ENCODE measurements at regions not wholly inside any gene's neighbourhood (a gene's known extent, or its start where the extent isn't known, plus 50 kb on each side); places are given as distances from the start of the nearest gene placed in this dataset.

DNA sequence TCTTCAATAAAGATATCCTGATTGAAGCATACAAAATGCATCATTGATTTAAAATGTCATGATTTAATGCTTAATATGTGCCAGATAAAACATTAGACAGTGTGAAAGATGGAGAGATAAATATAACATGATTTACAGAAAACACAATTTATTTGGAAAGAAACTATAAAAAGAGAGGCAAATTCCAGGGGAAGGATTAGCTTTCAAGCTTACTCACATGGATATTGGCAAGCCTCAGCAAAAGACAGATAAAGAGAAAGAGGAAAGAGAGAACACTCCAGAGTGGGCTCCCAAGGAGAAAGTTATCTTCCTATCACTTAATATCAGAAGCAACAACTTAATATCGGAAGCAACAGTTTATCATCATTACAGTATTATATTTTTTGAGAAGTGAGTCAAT lies 1036.5 kb downstream of the SQOR start:
- DNase-seq = no peak

DNA sequence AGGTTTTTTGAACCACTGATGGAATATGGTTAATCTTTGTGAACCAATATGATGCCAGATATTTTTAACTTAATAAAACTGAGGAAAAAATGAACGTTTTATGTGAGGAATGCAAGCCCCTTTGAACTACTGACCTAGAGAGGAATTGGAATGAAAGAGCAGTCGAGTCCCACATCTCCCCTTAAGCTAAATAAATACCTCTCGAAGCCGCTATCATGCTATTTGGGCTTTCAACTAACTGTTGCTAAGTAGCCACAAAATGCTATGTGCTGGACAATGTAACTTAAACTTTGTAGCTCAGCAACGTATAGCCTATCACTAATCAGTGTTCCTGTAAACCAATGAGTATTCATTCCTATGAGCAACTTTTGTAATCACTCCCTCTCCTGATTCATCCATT lies 1037.2 kb downstream of the SQOR start:
- DNase-seq = no peak

DNA sequence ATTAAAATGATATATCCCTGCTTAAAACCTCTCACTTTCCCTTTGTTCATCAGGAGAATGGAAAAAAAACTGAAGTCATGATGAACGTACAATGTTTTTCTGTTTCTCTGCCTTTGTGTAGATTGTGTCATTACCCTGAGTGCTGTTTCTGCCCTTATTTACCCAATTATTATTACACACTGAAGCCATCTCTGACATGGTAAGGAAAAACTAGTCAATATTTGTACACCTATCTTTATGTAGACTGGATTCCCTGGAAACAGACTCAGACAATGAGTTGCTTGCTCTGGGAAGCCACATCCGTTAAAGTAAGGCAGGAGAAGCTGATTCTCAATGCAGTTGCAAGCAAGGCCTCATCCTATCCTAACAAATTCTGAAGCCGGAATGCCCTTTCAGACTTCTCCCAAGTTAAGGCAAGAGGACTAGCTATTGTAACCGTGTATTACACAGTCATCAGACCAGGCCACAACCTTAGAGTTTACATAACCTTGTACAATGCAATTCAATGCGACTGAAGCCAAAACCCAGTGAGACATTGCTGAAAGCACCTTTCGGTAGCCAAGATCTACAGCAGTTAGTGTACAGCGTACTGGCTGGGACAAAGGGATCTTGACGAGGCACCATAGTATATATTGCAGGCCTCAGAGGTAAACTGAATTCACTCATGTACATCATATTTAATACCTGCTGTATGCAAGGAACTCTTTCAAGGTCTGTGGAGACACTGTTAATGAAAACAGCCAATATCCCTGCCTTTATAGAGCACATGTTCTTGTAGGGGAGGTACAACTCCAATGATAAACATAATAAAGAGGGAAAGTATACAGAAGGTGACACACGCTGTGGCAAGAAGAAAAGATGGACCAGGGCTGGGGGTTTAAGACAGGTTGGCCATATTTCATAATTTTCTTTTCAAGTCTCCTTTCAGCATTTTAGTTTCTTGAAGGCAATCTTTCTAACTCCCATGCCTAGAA lies 1040.8 kb upstream of the SEMA6D start:
- no peak for DNase-seq

DNA sequence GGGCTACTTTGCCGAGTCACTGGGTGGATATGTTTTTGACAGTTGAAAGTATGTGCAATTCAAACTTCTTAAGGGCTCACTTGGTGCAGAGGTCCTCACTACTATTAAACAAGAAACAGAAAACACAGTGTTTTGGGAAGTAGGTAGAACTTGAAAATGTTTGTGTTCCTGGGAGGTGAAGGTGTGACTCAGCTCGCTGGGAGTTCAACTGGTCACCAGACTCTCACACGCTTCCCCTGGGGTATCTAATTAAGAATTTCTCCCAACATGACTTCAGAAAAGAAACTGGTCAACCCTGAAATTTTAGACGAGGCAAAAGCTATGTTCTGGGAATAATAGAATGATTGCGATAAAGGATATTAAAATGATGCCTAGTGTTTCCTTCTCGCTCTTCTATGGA lies 1039.8 kb upstream of the SEMA6D start:
- no peak for DNase-seq

DNA sequence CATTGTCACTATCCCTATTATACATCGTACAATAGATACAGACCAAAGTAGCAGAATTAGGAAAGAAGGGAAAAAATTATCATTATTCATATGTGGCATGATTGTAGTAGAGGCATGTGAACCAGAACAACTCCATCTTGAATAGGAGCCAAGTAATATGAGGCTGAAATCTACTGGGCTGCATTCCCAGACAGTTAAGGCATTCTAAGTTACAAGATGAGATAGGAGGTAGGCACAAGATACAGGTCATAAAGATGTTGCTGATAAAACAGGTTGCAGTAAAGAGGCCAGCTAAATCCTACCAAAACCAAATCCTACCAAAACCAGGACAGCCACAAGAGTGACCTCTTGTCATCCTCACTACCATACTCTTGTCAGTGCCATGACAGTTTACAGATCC lies 1035.4 kb upstream of the SEMA6D start:
- DNase-seq = no peak

DNA sequence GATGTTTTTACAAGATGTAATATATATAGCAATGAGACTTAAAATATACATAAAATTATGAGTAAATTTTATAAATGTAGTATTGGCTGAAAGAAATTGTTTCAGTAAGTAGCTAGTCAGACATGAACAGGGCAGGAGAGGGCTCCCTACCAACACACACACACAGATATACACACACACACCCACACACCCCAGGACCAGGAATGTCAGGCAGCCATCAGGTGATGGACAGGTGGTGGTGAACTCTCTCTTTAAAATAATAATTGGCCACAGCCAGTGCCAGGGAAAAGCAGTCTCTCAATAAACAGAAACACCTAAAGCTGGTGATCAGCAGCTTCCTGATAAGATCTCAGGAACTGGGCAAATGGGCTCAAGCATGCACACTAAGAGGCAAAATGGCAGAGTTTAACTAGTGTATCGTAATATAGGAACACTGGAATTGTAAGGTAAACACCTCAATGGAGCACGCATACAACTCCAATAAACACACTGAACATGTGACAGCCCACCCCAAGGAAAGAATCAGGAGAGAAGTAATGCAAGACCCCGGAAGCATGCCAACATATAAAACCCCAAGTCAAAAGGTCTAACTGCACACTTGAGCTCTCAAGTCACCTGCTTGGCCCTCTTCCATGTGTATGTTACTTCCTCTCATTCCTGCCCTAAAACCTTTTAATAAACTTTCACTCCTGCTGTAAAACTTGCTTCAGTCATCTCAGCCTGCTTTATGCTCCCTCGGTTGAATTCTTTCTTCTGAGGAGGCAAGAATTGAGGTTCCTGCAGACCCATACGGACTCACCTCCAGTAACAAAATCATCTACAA lies 1034.1 kb upstream of the SEMA6D start:
- DNase-seq = no peak

DNA sequence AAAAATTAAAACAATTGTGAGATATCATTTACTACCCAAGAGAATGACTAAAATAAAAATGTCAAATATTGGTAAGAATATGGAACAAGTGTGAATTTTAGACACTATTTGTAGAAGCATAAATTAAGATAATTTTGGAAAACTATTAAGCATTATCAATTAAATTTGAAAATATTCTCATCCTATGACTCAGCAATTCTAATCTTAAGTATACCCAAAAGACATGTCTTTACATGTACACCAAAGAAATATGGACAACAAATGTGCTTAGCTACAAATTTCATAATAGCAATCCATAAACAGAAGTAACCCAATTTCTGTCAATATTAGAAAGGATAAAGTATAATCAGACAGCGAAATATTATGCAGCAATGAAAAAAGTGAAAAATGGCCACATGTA lies 1032.2 kb upstream of the SEMA6D start:
- DNase-seq = no peak

DNA sequence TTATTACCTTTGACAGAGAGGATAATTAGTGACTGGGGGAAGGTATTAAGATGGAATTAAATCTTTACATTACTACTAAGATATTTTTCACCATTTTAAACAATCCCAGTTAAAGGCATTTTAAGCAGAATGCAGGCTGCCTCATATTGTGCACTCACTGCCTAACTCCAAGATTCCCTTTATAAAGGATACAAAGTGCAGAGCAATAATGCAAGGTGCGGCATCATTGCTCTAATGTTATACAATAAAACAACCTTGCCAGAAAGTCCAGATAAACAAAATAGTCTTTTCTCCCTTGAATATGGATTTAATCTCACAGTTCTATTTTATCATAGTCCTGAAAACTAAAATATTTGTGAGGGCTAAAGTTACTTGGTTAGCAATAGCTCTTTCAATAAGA lies 1031.6 kb upstream of the SEMA6D start:
- DNase-seq = no peak

DNA sequence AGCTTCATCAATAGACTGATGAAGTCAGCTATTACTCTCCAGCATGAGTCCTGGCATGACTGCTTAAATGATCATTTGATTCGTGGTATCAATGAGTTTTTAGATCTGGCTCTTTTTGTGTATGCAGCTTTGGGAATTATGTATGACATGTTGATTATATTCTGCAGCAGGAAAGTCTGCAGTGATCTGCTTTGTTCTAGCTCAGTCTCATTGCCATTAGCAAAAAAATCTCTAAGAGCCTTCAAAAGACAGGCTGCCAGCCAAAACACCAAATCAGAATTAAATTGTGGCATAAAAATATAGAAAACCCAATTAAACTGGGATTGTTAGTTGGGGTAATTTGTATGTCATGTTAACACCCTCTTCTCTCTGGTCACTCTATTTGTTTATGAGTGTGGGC lies 1021.0 kb upstream of the SEMA6D start:
- no peak for DNase-seq

DNA sequence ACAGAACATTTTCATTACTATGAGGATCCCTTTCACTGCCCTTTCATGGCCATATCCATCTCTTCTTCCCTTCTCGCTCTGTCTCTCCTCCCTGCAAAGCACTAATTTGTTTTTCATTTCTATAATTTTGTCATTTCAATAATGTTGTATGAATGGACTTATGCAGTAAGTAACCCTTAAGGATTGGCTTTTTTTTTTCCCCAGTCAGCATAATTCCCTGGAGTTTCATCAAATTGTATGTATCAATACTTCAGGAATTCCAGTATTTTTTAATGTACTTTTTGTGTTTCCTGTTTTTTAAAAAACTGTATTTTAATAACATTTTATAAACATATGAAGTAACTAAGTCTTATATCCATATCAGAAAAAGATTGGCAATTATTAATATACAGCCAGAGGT lies 1016.0 kb upstream of the SEMA6D start:
- DNase-seq = no peak

DNA sequence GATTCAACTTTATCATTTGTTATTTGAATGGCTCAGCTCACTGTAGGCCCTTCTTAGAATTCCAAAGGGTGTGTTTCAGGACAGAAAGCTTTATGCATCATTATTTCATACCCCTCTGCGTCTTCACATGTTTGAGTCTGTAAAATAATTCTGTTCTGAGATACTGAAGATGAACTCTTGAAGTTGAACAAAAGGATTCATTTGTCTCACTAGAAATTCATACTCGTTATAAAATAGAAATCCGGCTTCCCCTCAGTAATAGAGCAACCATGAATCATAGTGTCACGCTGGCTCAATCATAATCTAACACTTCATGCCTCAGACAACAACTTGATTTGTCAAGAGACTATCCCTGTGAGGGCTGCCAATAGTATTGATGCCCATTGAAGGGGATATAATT lies 1015.4 kb upstream of the SEMA6D start:
- DNase-seq = no peak

DNA sequence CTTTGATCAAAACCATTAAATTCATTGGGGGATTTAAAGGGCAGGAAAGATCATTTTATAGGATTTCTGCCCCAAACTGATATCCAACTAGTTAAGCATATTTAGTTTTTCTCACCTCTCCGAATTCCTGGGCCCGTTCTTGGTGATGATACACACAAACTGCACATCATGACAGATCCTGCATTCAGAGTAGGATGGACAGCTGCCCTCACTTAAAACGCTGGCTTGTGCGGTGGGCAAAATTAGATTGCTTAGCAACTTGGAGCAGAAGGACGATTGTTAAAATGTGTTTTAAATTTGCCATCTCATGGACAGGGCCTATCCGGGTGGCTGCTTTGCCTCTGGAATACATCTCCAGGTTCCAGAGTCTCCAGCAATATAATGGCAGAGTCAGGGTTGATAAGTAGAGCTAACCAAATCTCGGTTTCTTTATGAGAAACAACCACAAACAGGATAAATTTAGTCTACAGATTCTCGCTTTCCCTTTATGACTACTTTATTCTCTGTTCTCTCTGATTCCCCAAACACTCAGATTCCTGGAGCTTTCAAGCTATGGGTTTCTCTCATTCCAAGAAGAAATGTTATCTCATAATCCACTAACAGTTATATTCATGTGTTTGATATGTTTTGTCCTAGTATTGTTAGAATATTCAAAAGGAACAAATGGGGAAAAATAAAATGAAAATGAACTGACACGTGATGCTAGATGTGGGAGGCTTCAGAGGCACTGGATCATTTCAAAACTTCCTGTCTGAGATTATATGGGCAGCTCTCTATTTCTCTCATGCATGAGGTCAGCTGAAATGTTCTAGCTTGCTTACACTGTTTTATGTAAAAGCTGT lies 1014.1 kb upstream of the SEMA6D start:
- no peak for DNase-seq

DNA sequence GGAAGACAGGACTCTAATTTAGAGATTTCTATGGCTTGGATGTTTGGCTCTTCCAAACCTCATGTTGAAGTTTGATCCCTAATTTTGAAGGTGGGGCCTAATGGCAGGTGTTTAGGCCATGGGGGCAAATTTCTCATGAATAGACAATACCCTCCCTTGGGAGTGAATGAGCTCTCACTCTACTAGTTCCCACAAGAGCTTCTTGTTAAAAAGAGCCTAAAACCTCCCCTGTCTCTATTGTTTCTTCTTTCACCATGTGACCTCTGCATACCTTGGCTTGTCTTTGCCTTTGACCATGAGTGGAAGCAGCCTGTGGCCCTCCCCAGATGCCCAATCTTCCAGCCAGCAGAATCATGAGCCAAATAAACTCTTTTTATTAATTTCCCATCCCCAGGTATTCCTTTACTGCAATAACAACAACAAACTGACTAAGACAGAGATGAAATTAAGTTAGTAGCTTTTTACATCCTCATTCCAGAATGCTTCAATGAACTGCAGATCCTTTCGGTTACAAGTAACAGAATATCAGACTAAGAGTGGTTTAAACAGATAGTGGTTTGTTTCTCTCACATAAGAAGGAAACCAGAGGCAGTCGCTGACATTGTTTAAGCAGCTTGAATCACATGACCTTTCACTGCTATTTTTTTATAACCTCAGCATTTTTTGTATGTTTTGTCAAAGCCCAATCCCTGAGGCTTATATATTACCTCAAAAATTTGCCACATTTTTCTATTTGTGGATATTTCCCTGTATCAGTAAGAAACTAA lies 1013.3 kb upstream of the SEMA6D start:
- no peak for DNase-seq

DNA sequence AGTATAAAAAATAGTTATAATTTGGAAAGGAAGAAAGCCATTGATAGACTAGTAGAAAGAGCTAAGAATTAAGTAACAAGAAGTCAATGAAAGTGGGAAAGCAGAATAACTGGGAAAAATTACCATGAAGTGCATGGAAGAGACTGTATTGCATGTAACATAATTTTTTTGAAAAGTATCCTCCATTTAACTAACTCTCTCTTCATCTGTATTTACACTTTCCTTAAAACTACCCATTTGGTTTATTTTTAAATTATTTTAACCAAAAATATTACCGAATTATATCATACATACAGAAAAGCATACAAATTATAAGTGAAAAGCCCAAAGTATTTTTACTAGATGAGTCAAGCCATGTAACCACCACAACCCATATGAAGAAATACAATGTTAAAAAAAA lies 1009.9 kb upstream of the SEMA6D start:
- no peak for DNase-seq

DNA sequence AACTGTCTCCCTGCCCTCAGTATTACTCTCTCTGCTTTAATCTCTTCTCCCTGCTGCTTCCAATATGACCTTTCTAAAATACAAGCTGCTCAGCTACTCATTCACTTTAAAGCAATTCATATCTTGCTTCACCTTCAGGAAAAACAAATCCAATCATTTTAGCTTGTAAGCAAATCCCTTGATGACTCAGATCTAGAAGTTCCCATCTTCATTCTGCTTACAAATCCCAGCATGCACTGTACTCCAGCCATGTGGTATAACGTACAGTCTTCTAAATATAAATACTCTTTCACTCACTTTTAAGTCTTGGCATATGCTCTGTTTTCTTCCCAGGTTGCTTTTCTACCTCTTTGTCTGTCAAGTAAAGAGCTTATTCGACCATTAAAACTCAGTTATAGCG lies 1009.1 kb upstream of the SEMA6D start:
- no peak for DNase-seq

DNA sequence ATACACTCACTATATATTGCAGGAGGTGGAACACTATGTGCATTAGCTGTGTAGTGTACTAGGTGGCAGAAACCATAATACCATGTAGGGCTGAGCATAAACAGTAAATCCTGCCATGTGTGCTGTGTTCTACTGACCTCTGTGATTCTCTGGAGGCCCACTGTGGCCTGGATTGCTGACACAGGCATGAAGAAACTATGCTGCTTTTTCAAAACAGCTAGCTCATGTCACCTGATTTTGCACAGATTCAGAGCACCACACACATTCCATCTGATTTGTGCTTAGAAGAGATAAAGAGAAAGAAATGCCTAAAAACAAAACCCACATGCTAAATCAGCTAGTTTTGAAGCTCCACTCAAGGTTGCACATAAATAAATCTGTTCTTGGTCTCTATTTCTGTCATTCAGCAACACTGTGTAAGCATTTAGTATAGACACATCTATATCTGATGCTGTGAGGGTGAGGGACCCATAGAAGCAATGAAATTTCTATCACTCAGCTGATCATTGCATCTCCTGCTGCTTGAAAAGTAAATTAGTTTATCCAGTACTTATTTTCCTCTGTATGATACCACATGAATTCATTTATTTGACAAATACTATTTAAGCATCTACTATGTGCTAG lies 1007.7 kb upstream of the SEMA6D start:
- DNase-seq = no peak

DNA sequence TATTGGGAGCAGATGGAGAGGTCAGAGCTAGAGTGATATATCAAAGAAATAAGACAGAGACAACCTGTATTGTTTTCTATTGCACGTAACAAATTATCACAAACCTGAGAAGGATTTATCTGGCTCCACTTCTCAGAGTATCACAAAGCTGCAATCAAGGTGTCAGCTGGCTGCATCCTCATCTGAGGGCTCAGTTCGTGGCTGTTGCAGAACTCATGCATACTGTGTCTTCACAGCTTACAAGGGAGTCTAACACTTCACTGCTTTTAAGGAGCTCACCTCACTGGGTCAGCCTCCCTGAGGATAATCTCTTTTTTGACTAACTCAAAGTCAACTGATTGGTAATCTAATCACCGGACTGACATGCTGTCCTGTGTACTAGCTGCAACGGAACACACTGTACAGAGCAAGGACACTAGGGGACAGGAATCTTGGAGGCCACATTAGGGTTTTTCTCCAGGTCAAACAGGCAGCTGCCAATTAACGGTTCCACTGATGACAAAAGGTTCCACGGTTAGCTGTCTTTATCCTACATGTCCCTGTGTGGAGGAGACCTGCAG lies 1006.8 kb upstream of the SEMA6D start:
- DNase-seq = no peak

DNA sequence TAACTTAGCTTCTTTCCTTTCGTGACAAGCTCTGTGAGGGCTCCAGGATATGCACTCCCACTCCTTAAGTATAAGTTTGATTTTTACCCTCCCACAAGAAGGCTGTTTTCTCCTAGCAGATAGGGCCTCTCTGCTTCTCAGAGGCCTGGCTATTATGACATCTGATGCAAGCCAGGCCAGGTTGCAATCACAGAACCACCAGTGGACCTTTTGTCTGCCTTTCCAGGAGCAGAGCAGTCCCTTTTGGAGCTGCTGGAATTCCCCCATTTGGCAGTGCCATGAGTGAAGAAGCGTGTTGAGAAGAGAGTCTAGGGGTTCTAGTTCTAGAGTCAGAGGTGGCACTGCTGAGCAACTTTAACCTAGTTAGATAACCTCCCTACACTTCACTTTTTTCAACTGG lies 1004.3 kb upstream of the SEMA6D start:
- no peak for DNase-seq

DNA sequence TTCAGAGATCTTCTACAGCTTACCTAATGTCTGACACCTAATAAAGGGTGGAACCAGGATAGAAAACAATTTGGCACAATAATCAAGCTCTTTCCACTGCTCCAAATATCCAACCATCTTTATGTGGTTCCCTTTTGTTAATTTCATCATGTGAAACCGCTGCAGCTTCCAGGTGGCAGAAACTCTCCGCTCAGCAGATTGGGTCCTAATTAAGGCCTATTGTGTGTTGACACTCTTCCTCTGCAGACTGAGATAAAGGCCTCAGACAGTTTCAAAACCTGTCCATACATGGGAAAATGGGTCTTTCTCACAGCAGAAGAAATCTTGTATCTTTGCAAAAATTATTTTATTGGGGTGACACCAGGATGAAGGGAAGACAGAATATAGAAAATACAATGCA lies 1002.4 kb upstream of the SEMA6D start:
- no peak for DNase-seq

DNA sequence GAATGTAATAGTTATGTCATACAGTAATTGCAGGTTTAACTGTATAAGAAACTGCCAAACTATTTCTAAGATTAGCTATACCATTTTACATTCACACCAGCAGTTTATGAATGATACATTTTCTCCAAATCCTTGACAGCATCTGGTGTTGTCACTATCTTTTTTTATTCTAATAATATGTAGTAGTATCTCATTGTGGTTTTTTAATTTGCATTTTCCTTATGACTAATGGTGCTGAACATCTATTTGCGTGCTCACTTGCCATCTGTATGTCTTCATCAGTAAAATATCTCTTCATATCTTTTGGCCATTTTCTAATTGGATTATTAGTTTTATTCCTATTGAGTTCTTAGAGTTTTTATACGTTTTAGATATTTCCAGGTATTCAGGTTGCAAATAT lies 994.0 kb upstream of the SEMA6D start:
- no peak for DNase-seq

DNA sequence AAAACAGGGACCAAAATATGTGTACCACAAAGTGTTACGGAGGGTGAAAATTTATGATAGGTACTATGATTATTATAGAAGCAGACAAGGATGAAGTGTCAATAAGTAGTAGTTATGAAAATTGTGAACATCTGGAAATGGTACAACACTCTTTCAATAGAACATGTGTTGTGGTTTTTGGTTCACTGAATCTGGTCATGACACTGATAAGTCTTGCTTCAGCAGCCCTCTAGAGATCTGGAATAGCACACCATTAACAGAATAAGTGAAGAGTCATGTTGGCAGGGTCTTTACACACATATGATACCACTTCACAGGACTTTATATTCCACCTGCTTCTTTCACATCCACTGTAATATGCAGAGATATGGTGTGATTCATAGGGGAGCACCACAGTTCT lies 985.2 kb upstream of the SEMA6D start:
- no peak for DNase-seq

DNA sequence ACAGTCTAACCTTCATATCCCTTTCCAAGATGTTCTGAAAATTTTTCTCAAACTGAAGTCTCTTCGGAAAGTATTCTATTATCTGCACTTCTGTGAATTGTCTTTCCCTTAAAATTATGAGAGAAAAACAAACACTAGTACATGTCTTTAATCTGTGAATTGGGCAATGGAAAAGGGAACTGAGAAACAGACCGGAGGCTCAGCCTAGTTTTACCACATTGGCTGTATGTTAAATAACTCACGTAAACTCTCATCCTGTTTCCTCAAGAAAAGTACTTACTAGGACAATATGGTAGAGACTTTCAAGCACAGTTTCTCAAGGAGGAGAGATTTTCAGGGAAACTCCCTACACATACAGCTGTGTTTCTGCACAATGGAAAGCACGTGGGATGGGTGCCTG lies 982.2 kb upstream of the SEMA6D start:
- DNase-seq = no peak

Data from activated gamma-delta T cell (primary cell).